ENCODE measurements at regions not wholly inside any gene's neighbourhood (a gene's known extent, or its start where the extent isn't known, plus 50 kb on each side); places are given as distances from the start of the nearest gene placed in this dataset.

GRCh38 chr7:112622159-112622715 lies 141.4 kb downstream of the LSMEM1 start:
- Histone ChIP-seq H3K9me2 (replicated peaks; ENCODE audit: insufficient read depth, low read length) (no peaks in the 10 kb centered on the region; the same call in 1 of the 2 replicates), H3K79me2 (ENCODE audit: insufficient read depth, low read length) (no peaks in the 10 kb centered on the region), H3K9me3 (ENCODE audit: insufficient read depth, low read length) (no peaks in the 10 kb centered on the region), H3F3A (ENCODE audit: insufficient read depth) (no peaks in the 10 kb centered on the region), H3K27ac (ENCODE audit: low read depth, low read length) (no peak overlapping the region), H3K27me3 (ENCODE audit: low read length) (no peaks in the 10 kb centered on the region), H3K4me3 (ENCODE audit: insufficient read depth, low read length, poor library complexity, severe bottlenecking) (no peak overlapping the region), H4K20me1 (ENCODE audit: low read depth, low read length) (no peaks in the 10 kb centered on the region), H3K4me2 (ENCODE audit: low read depth, low read length, poor library complexity, severe bottlenecking) (no peak overlapping the region), H3K9ac (ENCODE audit: low read length) (no peak overlapping the region), H3K36me3 (ENCODE audit: low read length) (no peaks in the 10 kb centered on the region), H2AFZ (ENCODE audit: low read depth, low read length, severe bottlenecking) (no peak overlapping the region)
- TF ChIP-seq CTCF (IDR thresholded peaks at IDR 0.05; ENCODE audit: insufficient read depth, low read length, poor library complexity, severe bottlenecking) = no peak
- no peak for TF ChIP-seq EZH2phosphoT487 (conservative IDR thresholded peaks at IDR 0.05; ENCODE audit: low read length)

GRCh38 chr7:112624416-112624815 lies 143.6 kb downstream of the LSMEM1 start:
- H3K36me3 ChIP-seq (ENCODE audit: low read length) = no peaks in the 10 kb centered on the region
- H3K27me3 ChIP-seq (ENCODE audit: low read length) = no peaks in the 10 kb centered on the region
- TF ChIP-seq CTCF (IDR thresholded peaks at IDR 0.05; ENCODE audit: insufficient read depth, low read length, poor library complexity, severe bottlenecking) (no peak), EZH2phosphoT487 (conservative IDR thresholded peaks at IDR 0.05; ENCODE audit: low read length) (no peak)
- H2AFZ ChIP-seq (ENCODE audit: low read depth, low read length, severe bottlenecking) = no peak overlapping the region
- H4K20me1 ChIP-seq (ENCODE audit: low read depth, low read length) = no peaks in the 10 kb centered on the region
- no peak overlapping the region for H3K4me3 ChIP-seq (ENCODE audit: insufficient read depth, low read length, poor library complexity, severe bottlenecking)
- H3K9ac ChIP-seq (ENCODE audit: low read length) = no peak overlapping the region
- no peaks in the 10 kb centered on the region; the same call in 1 of the 2 replicates for H3K9me2 ChIP-seq (replicated peaks; ENCODE audit: insufficient read depth, low read length)
- no peaks in the 10 kb centered on the region for H3K79me2 ChIP-seq (ENCODE audit: insufficient read depth, low read length)
- no peak overlapping the region for H3K27ac ChIP-seq (ENCODE audit: low read depth, low read length)
- H3K4me2 ChIP-seq (ENCODE audit: low read depth, low read length, poor library complexity, severe bottlenecking) = no peak overlapping the region
- H3K9me3 ChIP-seq (ENCODE audit: insufficient read depth, low read length) = no peaks in the 10 kb centered on the region
- no peaks in the 10 kb centered on the region for H3F3A ChIP-seq (ENCODE audit: insufficient read depth)

GRCh38 chr7:112630565-112630964 lies 149.8 kb downstream of the LSMEM1 start:
- no peaks in the 10 kb centered on the region for H3K9me3 ChIP-seq (ENCODE audit: insufficient read depth, low read length)
- H3K9me2 ChIP-seq (replicated peaks; ENCODE audit: insufficient read depth, low read length) = no peaks in the 10 kb centered on the region; the same call in 1 of the 2 replicates
- H3K36me3 ChIP-seq (ENCODE audit: low read length) = no peaks in the 10 kb centered on the region
- no peaks in the 10 kb centered on the region for H3K79me2 ChIP-seq (ENCODE audit: insufficient read depth, low read length)
- H3K27ac ChIP-seq (ENCODE audit: low read depth, low read length) = no peak overlapping the region
- TF ChIP-seq CTCF (IDR thresholded peaks at IDR 0.05; ENCODE audit: insufficient read depth, low read length, poor library complexity, severe bottlenecking) (no peak), EZH2phosphoT487 (conservative IDR thresholded peaks at IDR 0.05; ENCODE audit: low read length) (no peak)
- no peaks in the 10 kb centered on the region for H4K20me1 ChIP-seq (ENCODE audit: low read depth, low read length)
- H3K27me3 ChIP-seq (ENCODE audit: low read length) = no peaks in the 10 kb centered on the region
- H3K9ac ChIP-seq (ENCODE audit: low read length) = no peak overlapping the region
- no peak overlapping the region for H2AFZ ChIP-seq (ENCODE audit: low read depth, low read length, severe bottlenecking)
- H3K4me3 ChIP-seq (ENCODE audit: insufficient read depth, low read length, poor library complexity, severe bottlenecking) = no peak overlapping the region
- no peaks in the 10 kb centered on the region for H3F3A ChIP-seq (ENCODE audit: insufficient read depth)
- H3K4me2 ChIP-seq (ENCODE audit: low read depth, low read length, poor library complexity, severe bottlenecking) = no peak overlapping the region

Measured in SU-DHL-6 (cell line).